ENCODE measurements at regions not wholly inside any gene's neighbourhood (a gene's known extent, or its start where the extent isn't known, plus 50 kb on each side); places are given as distances from the start of the nearest gene placed in this dataset.
A peak's percentile ranks its signal among the peaks of the same experiment; 100 is the strongest.

GRCh38 chr18:34978533-34978893 lies 62.7 kb upstream of the MAPRE2 start:
- no peak for DNase-seq (ENCODE audit: low spot score)

GRCh38 chr18:34978953-34979608 lies 62.1 kb upstream of the MAPRE2 start:
- peak; percentile 87 for DNase-seq (ENCODE audit: low spot score)

GRCh38 chr18:34981487-34981886 lies 59.7 kb upstream of the MAPRE2 start:
- DNase-seq (ENCODE audit: low spot score), result no peak

GRCh38 chr18:34985963-34986362 lies 55.2 kb upstream of the MAPRE2 start:
- no peak for DNase-seq (ENCODE audit: low spot score)

GRCh38 chr18:34990597-34990996 lies 50.6 kb upstream of the MAPRE2 start:
- DNase-seq (ENCODE audit: low spot score), result no peak

- no peak for DNase-seq (ENCODE audit: low spot score)
Measured at GRCh38 chr18:34991152-34991551, 50.1 kb upstream of the MAPRE2 start.
